H1 (cell line): ENCODE measurements at regions not wholly inside any gene's neighbourhood (a gene's known extent, or its start where the extent isn't known, plus 50 kb on each side); places are given as distances from the start of the nearest gene placed in this dataset.

Experiments
- CBX5 ChIP-seq: fragments of 300-800, 300-1000 bp; sonication (generic); IDR thresholded peaks from 2 replicates; pipeline ENCODE4 v1.7.1; 2016; ENCODE audit warnings: antibody characterized with exemption, low read length, low read depth
- EZH2 ChIP-seq: fragments of 200-600 bp; sonication (generic); IDR thresholded peaks from 2 replicates; pipeline ENCODE4 v1.7.1; 2012; ENCODE audit warnings: low read depth, mild to moderate bottlenecking, moderate library complexity, low read length, inconsistent platforms; ENCODE audit not compliant: severe bottlenecking
- HDAC2 ChIP-seq, 2 experiments: fragments of 300-600 bp in 1 of 2; sonication (generic) in 1 of 2; IDR thresholded peaks; 2 replicates each; pipeline ENCODE4 v1.6.1; 2011 to 2012; ENCODE audit warnings: low read depth in 2 of 2, low read length in 2 of 2, mild to moderate bottlenecking in 2 of 2, moderate library complexity in 2 of 2, borderline replicate concordance in 1 of 2, inconsistent platforms in 1 of 2
- NRF1 ChIP-seq: IDR thresholded peaks from 2 replicates; pipeline ENCODE4 v1.6.1; 2011; ENCODE audit warnings: mild to moderate bottlenecking, low read depth, low read length, improper control_type of control experiment
- RBBP5 ChIP-seq: IDR thresholded peaks from 2 replicates; pipeline ENCODE4 v1.7.1; 2012; ENCODE audit warnings: low read depth, mild to moderate bottlenecking, inconsistent platforms, low read length, moderate library complexity, borderline replicate concordance
- SP2 ChIP-seq: IDR thresholded peaks from 2 replicates; pipeline ENCODE4 v1.6.1; 2012; ENCODE audit warnings: mild to moderate bottlenecking, low read length, inconsistent platforms
- TF ChIP-seq, protein P1 (sequence below): fragments of 300-600 bp; sonication (generic); IDR thresholded peaks from 2 replicates; pipeline ENCODE4 v1.7.1; 2012; ENCODE audit warnings: low read length, moderate library complexity, mild to moderate bottlenecking, inconsistent platforms; ENCODE audit not compliant: insufficient replicate concordance
- TF ChIP-seq, protein P2 (sequence below): IDR thresholded peaks from 2 replicates; pipeline ENCODE4 v1.6.1; 2011; ENCODE audit warnings: low read length, improper control_type of control experiment

DNA sequence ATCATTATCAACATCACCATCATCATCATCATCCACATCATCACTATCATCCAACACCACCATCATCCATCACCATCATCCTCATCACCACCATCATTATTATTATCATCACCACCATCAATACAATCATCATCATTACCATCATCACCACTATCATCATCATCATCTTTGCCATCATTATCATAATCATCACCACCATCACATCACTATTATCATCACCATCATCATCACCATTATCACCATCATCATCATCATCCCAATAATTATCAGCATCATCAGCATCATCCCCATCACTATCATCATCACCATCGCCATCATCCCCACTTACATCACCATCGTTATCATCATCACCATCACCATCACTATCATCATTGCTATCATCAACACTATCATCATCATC is 1021.9 kb upstream of the PRKX start (continued):
- TF ChIP-seq, protein P1, sequence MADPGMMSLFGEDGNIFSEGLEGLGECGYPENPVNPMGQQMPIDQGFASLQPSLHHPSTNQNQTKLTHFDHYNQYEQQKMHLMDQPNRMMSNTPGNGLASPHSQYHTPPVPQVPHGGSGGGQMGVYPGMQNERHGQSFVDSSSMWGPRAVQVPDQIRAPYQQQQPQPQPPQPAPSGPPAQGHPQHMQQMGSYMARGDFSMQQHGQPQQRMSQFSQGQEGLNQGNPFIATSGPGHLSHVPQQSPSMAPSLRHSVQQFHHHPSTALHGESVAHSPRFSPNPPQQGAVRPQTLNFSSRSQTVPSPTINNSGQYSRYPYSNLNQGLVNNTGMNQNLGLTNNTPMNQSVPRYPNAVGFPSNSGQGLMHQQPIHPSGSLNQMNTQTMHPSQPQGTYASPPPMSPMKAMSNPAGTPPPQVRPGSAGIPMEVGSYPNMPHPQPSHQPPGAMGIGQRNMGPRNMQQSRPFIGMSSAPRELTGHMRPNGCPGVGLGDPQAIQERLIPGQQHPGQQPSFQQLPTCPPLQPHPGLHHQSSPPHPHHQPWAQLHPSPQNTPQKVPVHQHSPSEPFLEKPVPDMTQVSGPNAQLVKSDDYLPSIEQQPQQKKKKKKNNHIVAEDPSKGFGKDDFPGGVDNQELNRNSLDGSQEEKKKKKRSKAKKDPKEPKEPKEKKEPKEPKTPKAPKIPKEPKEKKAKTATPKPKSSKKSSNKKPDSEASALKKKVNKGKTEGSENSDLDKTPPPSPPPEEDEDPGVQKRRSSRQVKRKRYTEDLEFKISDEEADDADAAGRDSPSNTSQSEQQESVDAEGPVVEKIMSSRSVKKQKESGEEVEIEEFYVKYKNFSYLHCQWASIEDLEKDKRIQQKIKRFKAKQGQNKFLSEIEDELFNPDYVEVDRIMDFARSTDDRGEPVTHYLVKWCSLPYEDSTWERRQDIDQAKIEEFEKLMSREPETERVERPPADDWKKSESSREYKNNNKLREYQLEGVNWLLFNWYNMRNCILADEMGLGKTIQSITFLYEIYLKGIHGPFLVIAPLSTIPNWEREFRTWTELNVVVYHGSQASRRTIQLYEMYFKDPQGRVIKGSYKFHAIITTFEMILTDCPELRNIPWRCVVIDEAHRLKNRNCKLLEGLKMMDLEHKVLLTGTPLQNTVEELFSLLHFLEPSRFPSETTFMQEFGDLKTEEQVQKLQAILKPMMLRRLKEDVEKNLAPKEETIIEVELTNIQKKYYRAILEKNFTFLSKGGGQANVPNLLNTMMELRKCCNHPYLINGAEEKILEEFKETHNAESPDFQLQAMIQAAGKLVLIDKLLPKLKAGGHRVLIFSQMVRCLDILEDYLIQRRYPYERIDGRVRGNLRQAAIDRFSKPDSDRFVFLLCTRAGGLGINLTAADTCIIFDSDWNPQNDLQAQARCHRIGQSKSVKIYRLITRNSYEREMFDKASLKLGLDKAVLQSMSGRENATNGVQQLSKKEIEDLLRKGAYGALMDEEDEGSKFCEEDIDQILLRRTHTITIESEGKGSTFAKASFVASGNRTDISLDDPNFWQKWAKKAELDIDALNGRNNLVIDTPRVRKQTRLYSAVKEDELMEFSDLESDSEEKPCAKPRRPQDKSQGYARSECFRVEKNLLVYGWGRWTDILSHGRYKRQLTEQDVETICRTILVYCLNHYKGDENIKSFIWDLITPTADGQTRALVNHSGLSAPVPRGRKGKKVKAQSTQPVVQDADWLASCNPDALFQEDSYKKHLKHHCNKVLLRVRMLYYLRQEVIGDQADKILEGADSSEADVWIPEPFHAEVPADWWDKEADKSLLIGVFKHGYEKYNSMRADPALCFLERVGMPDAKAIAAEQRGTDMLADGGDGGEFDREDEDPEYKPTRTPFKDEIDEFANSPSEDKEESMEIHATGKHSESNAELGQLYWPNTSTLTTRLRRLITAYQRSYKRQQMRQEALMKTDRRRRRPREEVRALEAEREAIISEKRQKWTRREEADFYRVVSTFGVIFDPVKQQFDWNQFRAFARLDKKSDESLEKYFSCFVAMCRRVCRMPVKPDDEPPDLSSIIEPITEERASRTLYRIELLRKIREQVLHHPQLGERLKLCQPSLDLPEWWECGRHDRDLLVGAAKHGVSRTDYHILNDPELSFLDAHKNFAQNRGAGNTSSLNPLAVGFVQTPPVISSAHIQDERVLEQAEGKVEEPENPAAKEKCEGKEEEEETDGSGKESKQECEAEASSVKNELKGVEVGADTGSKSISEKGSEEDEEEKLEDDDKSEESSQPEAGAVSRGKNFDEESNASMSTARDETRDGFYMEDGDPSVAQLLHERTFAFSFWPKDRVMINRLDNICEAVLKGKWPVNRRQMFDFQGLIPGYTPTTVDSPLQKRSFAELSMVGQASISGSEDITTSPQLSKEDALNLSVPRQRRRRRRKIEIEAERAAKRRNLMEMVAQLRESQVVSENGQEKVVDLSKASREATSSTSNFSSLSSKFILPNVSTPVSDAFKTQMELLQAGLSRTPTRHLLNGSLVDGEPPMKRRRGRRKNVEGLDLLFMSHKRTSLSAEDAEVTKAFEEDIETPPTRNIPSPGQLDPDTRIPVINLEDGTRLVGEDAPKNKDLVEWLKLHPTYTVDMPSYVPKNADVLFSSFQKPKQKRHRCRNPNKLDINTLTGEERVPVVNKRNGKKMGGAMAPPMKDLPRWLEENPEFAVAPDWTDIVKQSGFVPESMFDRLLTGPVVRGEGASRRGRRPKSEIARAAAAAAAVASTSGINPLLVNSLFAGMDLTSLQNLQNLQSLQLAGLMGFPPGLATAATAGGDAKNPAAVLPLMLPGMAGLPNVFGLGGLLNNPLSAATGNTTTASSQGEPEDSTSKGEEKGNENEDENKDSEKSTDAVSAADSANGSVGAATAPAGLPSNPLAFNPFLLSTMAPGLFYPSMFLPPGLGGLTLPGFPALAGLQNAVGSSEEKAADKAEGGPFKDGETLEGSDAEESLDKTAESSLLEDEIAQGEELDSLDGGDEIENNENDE = no peak
- TF ChIP-seq, protein P2, sequence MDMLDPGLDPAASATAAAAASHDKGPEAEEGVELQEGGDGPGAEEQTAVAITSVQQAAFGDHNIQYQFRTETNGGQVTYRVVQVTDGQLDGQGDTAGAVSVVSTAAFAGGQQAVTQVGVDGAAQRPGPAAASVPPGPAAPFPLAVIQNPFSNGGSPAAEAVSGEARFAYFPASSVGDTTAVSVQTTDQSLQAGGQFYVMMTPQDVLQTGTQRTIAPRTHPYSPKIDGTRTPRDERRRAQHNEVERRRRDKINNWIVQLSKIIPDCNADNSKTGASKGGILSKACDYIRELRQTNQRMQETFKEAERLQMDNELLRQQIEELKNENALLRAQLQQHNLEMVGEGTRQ = no peak
- TF ChIP-seq SP2 = no peak
- TF ChIP-seq EZH2 = no peak
- no peak for TF ChIP-seq NRF1
- TF ChIP-seq RBBP5 = no peak
- TF ChIP-seq CBX5 = no peak
- TF ChIP-seq HDAC2 (IDR thresholded peaks at IDR 0.05; ENCODE audit: borderline replicate concordance in 1 of 2, low read depth in 2 of 2, low read length in 2 of 2) = no peak
- TF ChIP-seq, all 59 proteins: peak for 0
